ENCODE measurements at regions not wholly inside any gene's neighbourhood (a gene's known extent, or its start where the extent isn't known, plus 50 kb on each side); places are given as distances from the start of the nearest gene placed in this dataset.
"Not testable (repeated sequence)": the region's sequence is repeated elsewhere in the genome, so short reads cannot be mapped to it uniquely, and the experiment has no call there.

DNA sequence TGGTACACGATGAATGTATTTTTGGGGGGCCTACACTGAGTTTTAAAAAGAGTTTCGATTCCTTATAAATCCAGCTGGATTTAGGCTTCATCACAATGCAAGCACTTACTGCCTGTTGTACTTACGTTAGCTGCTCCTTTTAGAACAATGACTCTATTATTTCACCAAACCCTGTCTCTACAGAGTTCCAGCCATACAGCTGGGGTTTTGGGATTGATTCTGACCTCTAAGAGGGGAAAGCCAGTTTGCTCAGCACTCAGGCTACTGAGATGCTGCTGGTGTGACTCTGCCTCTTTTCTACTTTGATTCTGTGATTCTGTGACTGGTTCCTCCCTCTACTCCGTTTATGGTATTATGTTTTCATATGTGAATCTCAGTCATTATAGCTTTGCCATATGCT lies 329.7 kb downstream of the ABCC12 start:
- Histone ChIP-seq H3K27ac (no peak overlapping the region), H3K4me3 (no peak overlapping the region), H3K36me3 (no peaks in the 10 kb centered on the region), H3K9me3 (no peaks in the 10 kb centered on the region), H3K27me3 (no peaks in the 10 kb centered on the region), H3K4me1 (no peaks in the 10 kb centered on the region)
- intact Hi-C loops (cut with DNase I; ENCODE audit: low total_unique reads), result no loop called here
- DNase-seq (no peak), ATAC-seq (no peak)
- in situ Hi-C loops (cut with MboI; ENCODE audit: low sequenced_read_pairs in 4 of 4), result no loop called here
- TF ChIP-seq, protein P1, sequence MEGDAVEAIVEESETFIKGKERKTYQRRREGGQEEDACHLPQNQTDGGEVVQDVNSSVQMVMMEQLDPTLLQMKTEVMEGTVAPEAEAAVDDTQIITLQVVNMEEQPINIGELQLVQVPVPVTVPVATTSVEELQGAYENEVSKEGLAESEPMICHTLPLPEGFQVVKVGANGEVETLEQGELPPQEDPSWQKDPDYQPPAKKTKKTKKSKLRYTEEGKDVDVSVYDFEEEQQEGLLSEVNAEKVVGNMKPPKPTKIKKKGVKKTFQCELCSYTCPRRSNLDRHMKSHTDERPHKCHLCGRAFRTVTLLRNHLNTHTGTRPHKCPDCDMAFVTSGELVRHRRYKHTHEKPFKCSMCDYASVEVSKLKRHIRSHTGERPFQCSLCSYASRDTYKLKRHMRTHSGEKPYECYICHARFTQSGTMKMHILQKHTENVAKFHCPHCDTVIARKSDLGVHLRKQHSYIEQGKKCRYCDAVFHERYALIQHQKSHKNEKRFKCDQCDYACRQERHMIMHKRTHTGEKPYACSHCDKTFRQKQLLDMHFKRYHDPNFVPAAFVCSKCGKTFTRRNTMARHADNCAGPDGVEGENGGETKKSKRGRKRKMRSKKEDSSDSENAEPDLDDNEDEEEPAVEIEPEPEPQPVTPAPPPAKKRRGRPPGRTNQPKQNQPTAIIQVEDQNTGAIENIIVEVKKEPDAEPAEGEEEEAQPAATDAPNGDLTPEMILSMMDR (IDR thresholded peaks at IDR 0.05 in 4 of 5, conservative IDR thresholded peaks at IDR 0.05 in 1 of 5), result no peak
- no peak for TF ChIP-seq POLR2A (IDR thresholded peaks at IDR 0.05)

DNA sequence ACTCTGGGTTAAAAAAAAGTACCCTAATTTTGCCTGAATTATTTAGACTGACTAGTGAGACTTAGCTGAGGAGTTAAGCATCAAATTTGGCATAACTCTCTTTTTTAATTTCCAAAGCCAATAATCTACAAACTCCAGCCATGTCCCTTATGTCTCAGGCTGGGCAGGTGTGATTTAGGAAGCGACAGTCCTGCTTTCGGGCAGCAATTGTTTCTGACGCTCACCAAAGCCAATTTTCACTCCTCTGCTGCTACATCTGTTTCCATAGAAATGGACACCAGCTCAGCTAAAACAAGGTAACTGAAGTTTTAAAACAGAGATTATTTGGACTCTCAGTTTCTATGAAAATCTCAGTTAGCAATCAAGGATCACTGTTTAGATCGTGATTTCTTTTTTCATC lies 338.7 kb downstream of the ABCC12 start:
- no peaks in the 10 kb centered on the region for H3K27me3 ChIP-seq
- ATAC-seq (no peak), DNase-seq (no peak)
- no peaks in the 10 kb centered on the region for H3K9me3 ChIP-seq
- H3K4me3 ChIP-seq, result no peak overlapping the region
- no peaks in the 10 kb centered on the region for H3K36me3 ChIP-seq
- no peaks in the 10 kb centered on the region for H3K4me1 ChIP-seq
- no peak for TF ChIP-seq POLR2A (IDR thresholded peaks at IDR 0.05)
- TF ChIP-seq, protein P1 (IDR thresholded peaks at IDR 0.05 in 4 of 5, conservative IDR thresholded peaks at IDR 0.05 in 1 of 5), result no peak
- H3K27ac ChIP-seq, result no peak overlapping the region
- in situ Hi-C loops (cut with MboI; ENCODE audit: low sequenced_read_pairs in 4 of 4), result no loop called here
- intact Hi-C loops (cut with DNase I; ENCODE audit: low total_unique reads), result no loop called here

DNA sequence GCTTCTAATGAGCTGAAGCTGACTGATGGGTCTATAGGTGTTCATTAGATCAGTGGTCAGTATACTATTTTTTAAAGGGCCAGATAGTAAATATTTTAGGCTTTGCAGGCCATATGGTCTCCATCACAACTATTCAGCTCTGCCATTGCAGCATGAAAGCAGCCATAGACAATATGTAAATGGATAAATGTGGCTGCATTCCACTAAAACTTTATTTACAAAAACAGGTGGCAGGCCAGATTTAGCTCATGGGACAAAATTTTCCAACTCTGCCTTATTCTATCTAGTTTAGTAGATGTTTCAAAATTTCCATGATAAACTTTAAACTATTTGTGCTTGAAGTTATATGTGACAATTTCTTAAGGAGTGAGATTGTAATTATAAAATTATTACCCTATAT lies 339.3 kb downstream of the ABCC12 start:
- TF ChIP-seq, protein P1 (IDR thresholded peaks at IDR 0.05 in 4 of 5, conservative IDR thresholded peaks at IDR 0.05 in 1 of 5), result no peak
- TF ChIP-seq POLR2A (IDR thresholded peaks at IDR 0.05), result no peak
- in situ Hi-C loops (cut with MboI; ENCODE audit: low sequenced_read_pairs in 4 of 4), result no loop called here
- no peaks in the 10 kb centered on the region for H3K27me3 ChIP-seq
- ATAC-seq (no peak), DNase-seq (no peak)
- no peaks in the 10 kb centered on the region for H3K4me1 ChIP-seq
- no peak overlapping the region for H3K4me3 ChIP-seq
- H3K9me3 ChIP-seq, result no peaks in the 10 kb centered on the region
- intact Hi-C loops (cut with DNase I; ENCODE audit: low total_unique reads), result no loop called here
- H3K36me3 ChIP-seq, result no peaks in the 10 kb centered on the region
- no peak overlapping the region for H3K27ac ChIP-seq

DNA sequence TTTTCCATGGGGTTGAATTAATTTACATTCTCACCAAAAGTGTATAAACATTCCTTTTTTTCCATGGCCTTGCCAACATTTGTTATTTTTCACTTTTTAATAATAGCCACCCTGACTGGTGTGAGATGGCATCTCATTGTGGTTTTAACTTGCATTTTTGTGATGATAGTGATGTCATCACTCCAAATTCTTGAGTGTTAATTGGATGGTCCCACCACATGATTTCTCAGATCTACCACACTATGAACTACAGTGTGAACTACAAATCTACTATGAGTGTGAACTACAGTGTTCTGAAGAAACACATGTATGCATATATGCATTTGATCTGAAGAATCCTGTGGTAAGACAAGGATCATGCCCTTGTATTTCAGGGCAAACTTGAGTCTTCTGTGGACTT lies 340.1 kb downstream of the ABCC12 start:
- TF ChIP-seq, protein P1 (IDR thresholded peaks at IDR 0.05 in 4 of 5, conservative IDR thresholded peaks at IDR 0.05 in 1 of 5), result no peak
- TF ChIP-seq POLR2A (IDR thresholded peaks at IDR 0.05), result no peak
- no peaks in the 10 kb centered on the region for H3K4me1 ChIP-seq
- DNase-seq, result no peak
- no peaks in the 10 kb centered on the region for H3K36me3 ChIP-seq
- no peak overlapping the region for H3K4me3 ChIP-seq
- in situ Hi-C loops (cut with MboI; ENCODE audit: low sequenced_read_pairs in 4 of 4) (no loop called here), intact Hi-C loops (cut with DNase I; ENCODE audit: low total_unique reads) (no loop called here)
- H3K9me3 ChIP-seq, result no peaks in the 10 kb centered on the region
- ATAC-seq, result no peak
- H3K27ac ChIP-seq, result no peak overlapping the region
- H3K27me3 ChIP-seq, result no peaks in the 10 kb centered on the region

DNA sequence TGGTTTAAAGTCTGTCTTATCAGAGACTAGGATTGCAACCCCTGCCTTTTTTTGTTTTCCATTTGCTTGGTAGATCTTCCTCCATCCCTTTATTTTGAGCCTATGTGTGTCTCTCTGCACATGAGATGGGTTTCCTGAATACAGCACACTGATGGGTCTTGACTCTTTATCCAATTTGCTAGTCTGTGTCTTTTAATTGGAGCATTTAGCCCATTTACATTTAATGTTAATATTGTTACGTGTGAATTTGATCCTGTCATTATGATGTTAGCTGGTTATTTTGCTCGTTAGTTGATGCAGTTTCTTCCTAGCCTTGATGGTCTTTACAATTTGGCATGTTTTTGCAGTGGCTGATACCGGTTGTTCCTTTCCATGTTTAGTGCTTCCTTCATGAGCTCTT lies 344.0 kb downstream of the ABCC12 start:
- ATAC-seq; H3K27me3 ChIP-seq; H3K9me3 ChIP-seq; H3K36me3 ChIP-seq; H3K4me1 ChIP-seq; intact Hi-C loops (cut with DNase I; ENCODE audit: low total_unique reads); DNase-seq; H3K4me3 ChIP-seq; H3K27ac ChIP-seq; in situ Hi-C loops (cut with MboI; ENCODE audit: low sequenced_read_pairs in 4 of 4): not testable (repeated sequence)

Measured in gastrocnemius medialis (tissue), 4 donors.